ENCODE measurements at regions not wholly inside any gene's neighbourhood (a gene's known extent, or its start where the extent isn't known, plus 50 kb on each side); places are given as distances from the start of the nearest gene placed in this dataset.
"Not testable (repeated sequence)": the region's sequence is repeated elsewhere in the genome, so short reads cannot be mapped to it uniquely, and the experiment has no call there.

DNA sequence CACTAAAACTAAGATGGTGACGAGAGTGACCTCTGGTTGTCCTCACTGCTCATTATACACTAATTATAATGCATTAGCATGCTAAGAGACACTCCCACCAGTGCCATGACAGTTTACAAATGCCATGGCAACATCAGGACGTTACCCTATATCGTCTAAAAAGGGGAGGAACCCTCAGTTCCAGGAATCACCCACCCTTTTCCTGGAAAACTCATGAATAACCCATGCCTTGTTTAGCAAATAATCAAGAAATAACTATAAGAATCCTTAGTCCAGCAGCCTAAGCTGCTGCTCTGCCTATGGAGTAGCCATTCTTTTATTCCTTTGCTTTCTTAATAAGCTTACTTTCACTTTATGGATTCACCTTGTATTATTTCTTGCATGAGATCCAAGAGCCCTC is 432.1 kb downstream of the ZNF536 start:
- TF ChIP-seq, protein P1, sequence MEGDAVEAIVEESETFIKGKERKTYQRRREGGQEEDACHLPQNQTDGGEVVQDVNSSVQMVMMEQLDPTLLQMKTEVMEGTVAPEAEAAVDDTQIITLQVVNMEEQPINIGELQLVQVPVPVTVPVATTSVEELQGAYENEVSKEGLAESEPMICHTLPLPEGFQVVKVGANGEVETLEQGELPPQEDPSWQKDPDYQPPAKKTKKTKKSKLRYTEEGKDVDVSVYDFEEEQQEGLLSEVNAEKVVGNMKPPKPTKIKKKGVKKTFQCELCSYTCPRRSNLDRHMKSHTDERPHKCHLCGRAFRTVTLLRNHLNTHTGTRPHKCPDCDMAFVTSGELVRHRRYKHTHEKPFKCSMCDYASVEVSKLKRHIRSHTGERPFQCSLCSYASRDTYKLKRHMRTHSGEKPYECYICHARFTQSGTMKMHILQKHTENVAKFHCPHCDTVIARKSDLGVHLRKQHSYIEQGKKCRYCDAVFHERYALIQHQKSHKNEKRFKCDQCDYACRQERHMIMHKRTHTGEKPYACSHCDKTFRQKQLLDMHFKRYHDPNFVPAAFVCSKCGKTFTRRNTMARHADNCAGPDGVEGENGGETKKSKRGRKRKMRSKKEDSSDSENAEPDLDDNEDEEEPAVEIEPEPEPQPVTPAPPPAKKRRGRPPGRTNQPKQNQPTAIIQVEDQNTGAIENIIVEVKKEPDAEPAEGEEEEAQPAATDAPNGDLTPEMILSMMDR (IDR thresholded peaks at IDR 0.05; ENCODE audit: poor library complexity, severe bottlenecking): not testable (repeated sequence)
- TF ChIP-seq TAF1 (IDR thresholded peaks at IDR 0.05; ENCODE audit: low read depth); EZH2 (IDR thresholded peaks at IDR 0.05; ENCODE audit: borderline replicate concordance, insufficient read depth, low read length, poor library complexity, severe bottlenecking); POLR2AphosphoS5 (IDR thresholded peaks at IDR 0.05): not testable (repeated sequence)

Data from neural cell (in vitro differentiated cells).